GM19372 (cell line): ENCODE measurements at regions not wholly inside any gene's neighbourhood (a gene's known extent, or its start where the extent isn't known, plus 50 kb on each side); places are given as distances from the start of the nearest gene placed in this dataset.
A peak's percentile ranks its signal among the peaks of the same experiment; 100 is the strongest.
"Not testable (repeated sequence)": the region's sequence is repeated elsewhere in the genome, so short reads cannot be mapped to it uniquely, and the experiment has no call there.

Source experiments
- ATAC-seq: cut with Tn5 transposase; IDR thresholded peaks from one replicate; pipeline ENCODE4 v1.9.1; 2021; ENCODE audit warnings: mild to moderate bottlenecking, low read depth, moderate library complexity; ENCODE audit not compliant: unreplicated experiment

DNA sequence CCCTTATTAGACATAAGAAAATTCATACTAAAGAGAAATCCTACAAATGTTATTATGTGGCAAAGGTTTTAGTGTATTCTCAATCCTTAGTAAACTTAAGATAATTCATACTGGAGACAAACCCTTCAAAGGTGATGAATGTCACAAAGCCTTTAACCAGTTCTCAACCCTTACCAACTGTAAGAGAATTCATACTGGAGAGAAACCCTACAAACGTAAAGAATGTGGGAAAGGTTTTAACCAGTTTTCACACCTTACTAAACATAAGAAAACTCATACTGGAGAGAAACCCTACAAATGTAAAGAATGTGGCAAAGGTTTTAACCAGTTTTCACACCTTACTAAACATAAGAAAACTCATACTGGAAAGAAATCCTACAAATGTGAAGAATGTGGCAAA lies 93.2 kb downstream of the ZNF680 start:
- ATAC-seq, result no peak

DNA sequence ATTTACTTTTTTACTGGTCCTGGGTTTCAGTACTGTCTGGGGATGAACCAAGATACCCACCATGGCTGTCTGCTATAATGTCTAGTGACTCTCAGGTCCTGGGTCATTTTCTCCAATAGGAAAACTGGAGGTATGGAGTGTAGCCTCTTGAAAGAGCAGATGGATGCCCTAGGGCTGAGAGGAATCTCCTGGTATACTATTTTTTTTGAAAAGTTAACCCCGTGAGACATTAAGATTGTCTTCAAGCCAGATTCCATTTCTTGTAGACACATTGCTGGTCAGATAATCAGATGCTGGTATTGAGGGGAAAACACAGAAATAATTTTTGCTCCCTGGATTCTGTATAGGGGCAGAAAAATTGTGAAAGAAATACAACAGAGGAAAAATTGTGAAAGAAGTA lies 97.3 kb downstream of the ZNF680 start:
- no peak for ATAC-seq

DNA sequence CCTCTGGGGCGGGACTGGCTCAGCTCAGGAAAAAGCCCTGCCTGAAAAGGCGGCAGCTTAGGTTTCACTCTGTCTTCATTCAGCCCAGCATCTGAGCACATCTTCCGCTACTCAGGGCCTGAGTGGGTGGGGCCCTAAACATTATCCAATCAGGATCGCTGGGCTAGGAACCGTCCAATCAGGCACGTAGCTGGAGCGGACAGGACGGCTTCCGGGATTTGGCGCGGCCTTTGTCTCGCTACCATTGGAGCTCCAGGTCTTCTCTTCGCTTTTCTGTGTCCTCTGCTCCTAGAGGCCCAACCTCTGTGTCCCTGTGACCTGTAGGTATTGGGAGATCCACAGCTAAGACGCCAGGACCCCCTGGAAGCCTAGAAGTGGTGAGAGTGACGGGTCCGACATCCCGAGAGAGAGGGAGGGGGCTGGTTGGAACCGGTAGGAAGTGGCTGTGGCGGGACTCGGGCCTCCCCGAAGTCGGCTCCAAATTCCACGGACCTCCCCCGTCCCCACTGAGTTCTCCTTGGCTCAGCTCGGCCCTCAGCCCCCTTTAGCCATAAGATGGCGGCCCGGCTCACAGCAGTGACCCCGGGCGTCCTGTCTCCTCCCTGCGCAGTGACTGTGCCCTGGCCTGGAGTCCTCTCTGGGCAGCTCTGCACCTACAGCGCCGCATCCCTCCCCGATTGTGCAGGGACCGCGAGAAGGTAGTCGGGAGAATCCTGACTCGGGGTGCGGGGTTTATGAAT lies 99.1 kb downstream of the ZNF680 start:
- ATAC-seq, result peak; percentile 62

DNA sequence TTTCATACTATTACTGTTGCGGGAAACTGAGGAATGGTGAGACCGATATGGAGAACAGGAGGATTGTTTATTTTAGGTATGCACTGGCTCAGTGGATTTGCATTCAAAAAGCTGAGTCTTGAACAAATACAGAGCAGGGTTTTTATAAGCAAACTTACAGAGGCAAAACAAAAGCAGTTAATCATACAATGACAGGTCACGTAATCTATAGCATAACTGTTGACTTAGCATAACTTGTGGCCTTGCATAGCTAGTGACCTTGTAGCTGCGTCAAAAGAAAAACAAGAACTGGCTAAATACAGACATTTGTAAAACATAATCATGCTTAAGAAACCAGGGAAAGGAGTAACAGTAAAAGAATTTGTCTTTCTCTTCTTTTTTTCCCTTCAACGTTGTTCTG lies 103.0 kb downstream of the ZNF680 start:
- not testable (repeated sequence) for ATAC-seq

DNA sequence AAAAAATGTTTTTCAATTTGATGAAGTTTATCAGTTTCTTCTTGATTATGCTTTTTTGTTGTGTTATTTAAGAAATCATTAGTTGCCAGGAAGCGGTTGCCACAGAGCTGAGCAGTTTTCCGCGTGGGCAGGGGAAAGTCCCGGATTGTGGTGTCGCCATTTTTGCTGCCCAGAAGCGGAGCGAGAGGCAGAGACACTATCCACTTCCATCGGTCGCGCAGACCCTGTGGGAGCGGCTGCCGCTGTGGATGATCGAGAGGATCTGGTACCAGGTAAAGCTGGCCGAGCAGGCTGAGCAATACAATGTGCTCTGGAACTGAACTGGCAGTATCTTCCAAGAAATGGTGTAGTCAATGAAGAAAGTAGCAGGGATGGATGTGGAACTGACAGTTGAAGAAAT lies 119.8 kb downstream of the ZNF736 start:
- no peak for ATAC-seq

DNA sequence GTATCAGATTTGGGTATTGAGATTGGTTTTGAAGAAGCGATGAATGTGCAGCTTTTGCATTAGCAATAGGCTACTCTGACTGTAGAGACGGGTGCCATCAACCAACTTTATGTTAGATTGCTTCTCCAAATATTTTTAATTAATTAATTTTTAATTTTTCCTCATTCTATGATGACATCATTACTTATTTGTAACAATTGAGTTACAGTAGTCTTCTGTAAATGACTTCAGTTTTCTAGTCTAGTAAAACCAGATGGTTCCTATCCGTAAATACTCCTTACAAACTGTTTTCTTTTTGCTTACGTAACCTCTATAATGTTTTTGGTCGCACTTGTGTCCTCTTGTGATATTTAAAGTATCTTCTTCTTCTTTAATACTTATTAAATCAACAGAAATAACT lies 118.1 kb downstream of the ZNF736 start:
- no peak for ATAC-seq

DNA sequence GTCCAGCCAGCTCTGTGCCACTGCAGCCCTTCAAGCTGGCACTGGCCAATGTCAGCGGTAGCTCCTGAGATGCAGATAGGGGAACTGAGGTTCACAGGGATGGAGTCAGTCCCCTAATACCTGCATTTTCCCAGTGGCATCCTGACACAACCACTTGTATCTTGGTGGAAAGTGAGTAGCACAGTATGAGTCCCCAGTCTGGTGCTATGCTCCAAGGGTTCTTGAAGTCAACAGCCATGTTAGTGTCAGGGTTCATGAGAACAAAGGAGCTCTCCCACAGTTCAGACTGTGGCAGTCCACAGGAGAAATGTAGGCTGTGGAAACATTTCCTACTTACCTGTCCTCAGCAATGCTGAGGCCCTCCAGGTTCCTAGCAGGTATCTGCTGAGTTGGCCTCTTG lies 115.5 kb downstream of the ZNF736 start:
- no peak for ATAC-seq

DNA sequence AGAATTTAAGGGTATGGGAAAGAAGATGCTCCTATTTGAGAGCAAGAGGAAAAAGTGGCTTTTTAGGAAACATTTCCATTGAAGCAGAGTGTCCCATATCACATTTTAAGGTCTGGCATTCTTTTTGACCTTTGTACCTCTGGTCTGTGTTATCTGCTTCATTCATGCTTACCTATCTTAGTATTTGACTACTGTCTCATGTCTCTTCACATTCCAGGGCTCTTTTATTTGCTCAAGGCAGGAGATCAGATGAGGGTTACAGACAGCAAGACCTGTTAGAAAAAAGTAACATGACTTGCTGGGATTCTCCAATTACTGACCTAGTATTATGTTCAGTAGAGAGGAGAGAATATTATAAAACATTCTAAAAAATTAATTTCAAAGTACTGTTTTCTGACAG lies 111.7 kb downstream of the ZNF736 start:
- ATAC-seq, result not testable (repeated sequence)

DNA sequence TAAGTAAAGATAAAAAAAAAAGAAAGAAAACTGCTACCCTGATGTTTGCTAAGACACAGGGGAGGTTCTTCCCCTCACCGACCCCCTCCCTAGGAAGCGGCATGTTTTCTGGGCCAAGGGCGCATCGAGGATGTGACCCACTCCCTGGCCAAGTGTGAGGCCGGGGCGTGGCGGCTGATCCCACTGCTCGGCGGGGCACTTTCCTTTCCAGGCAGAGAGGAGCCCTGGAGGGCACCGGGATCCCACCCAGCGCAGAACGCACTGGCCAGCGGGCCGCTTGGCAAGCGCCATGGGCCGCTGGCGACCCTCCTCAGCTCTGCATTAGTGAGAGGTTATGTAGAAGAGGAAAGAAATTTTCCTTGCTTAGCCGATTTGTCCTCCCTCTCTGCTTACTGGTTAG lies 93.4 kb downstream of the ZNF736 start:
- ATAC-seq, result no peak
